Mucosa of rectum (tissue), 2 donors: ENCODE measurements at regions not wholly inside any gene's neighbourhood (a gene's known extent, or its start where the extent isn't known, plus 50 kb on each side); places are given as distances from the start of the nearest gene placed in this dataset.

ENCODE experiments used
- H3K27ac ChIP-seq, 2 donors: one replicate each; pipeline ENCODE4 v1.7.0; 2013; ENCODE audit warnings: inconsistent platforms in 2 of 2, low read depth in 2 of 2, low read length in 2 of 2
- H3K27me3 ChIP-seq, 2 donors: one replicate each; pipeline ENCODE4 v1.7.0; 2013; ENCODE audit warnings: low read length in 2 of 2; ENCODE audit not compliant: control insufficient read depth in 2 of 2, insufficient read depth in 2 of 2
- H3K36me3 ChIP-seq, 2 donors: one replicate each; pipeline ENCODE4 v1.7.0; 2013; ENCODE audit warnings: low read length in 2 of 2; ENCODE audit not compliant: control insufficient read depth in 2 of 2, insufficient read depth in 2 of 2
- H3K4me1 ChIP-seq, 2 donors: one replicate each; pipeline ENCODE4 v1.7.0; 2013; ENCODE audit warnings: low read length in 2 of 2, mild to moderate bottlenecking in 1 of 2; ENCODE audit not compliant: control insufficient read depth in 2 of 2, insufficient read depth in 2 of 2
- H3K4me3 ChIP-seq, 2 donors: one replicate each; pipeline ENCODE4 v1.7.0; 2013; ENCODE audit warnings: low read length in 2 of 2
- H3K9ac ChIP-seq, 2 donors: one replicate each; pipeline ENCODE4 v1.7.0; 2013; ENCODE audit warnings: low read length in 2 of 2, low read depth in 1 of 2, mild to moderate bottlenecking in 1 of 2
- H3K9me3 ChIP-seq, 2 donors: one replicate each; pipeline ENCODE4 v1.7.0; 2013; ENCODE audit warnings: low read length in 2 of 2; ENCODE audit not compliant: control insufficient read depth in 2 of 2
- donor health status: healthy.
- donor health status: Normal muscosa, but diverticular disease.

- H3K27ac ChIP-seq = no peak overlapping the region
- no peak overlapping the region for H3K9ac ChIP-seq
- no peaks in the 10 kb centered on the region for H3K27me3 ChIP-seq
- no peaks in the 10 kb centered on the region for H3K4me1 ChIP-seq
- H3K9me3 ChIP-seq = no peaks in the 10 kb centered on the region
- H3K36me3 ChIP-seq = no peaks in the 10 kb centered on the region
- no peak overlapping the region for H3K4me3 ChIP-seq
These were observed 272.8 kb upstream of the HDAC4 start for GRCh38 chr2:239673641-239674040.

- H3K36me3 ChIP-seq = no peaks in the 10 kb centered on the region
- H3K9me3 ChIP-seq = no peaks in the 10 kb centered on the region
- H3K27me3 ChIP-seq = no peaks in the 10 kb centered on the region
- H3K9ac ChIP-seq = no peak overlapping the region
- H3K27ac ChIP-seq = no peak overlapping the region
- H3K4me1 ChIP-seq = no peaks in the 10 kb centered on the region
- H3K4me3 ChIP-seq = no peak overlapping the region
These were observed 271.4 kb upstream of the HDAC4 start for GRCh38 chr2:239671916-239672849.

GRCh38 chr2:239671471-239671870 is 270.7 kb upstream of the HDAC4 start:
- H3K4me3 ChIP-seq = no peak overlapping the region
- no peak overlapping the region for H3K9ac ChIP-seq

GRCh38 chr2:239670463-239671120 is 269.8 kb upstream of the HDAC4 start:
- Histone ChIP-seq H3K4me1 (no peaks in the 10 kb centered on the region), H3K9me3 (no peaks in the 10 kb centered on the region), H3K4me3 (no peak overlapping the region), H3K9ac (no peak overlapping the region), H3K27ac (no peak overlapping the region), H3K36me3 (no peaks in the 10 kb centered on the region), H3K27me3 (no peaks in the 10 kb centered on the region)

More at GRCh38 chr2:239671471-239671870, 270.7 kb upstream of the HDAC4 start:
- no peaks in the 10 kb centered on the region for H3K4me1 ChIP-seq
- no peak overlapping the region for H3K27ac ChIP-seq
- H3K36me3 ChIP-seq = no peaks in the 10 kb centered on the region
- no peaks in the 10 kb centered on the region for H3K9me3 ChIP-seq
- no peaks in the 10 kb centered on the region for H3K27me3 ChIP-seq

GRCh38 chr2:239669899-239670460 is 269.2 kb upstream of the HDAC4 start:
- Histone ChIP-seq H3K9ac (no peak overlapping the region), H3K36me3 (no peaks in the 10 kb centered on the region), H3K27ac (no peak overlapping the region), H3K4me1 (no peaks in the 10 kb centered on the region), H3K4me3 (no peak overlapping the region), H3K27me3 (no peaks in the 10 kb centered on the region), H3K9me3 (no peaks in the 10 kb centered on the region)

- H3K4me1 ChIP-seq = no peaks in the 10 kb centered on the region
These were observed 268.5 kb upstream of the HDAC4 start for GRCh38 chr2:239669181-239669898.

GRCh38 chr2:239668651-239669050 is 267.8 kb upstream of the HDAC4 start:
- no peak overlapping the region for H3K27ac ChIP-seq
- no peaks in the 10 kb centered on the region for H3K27me3 ChIP-seq
- no peak overlapping the region for H3K9ac ChIP-seq
- no peaks in the 10 kb centered on the region for H3K9me3 ChIP-seq
- no peaks in the 10 kb centered on the region for H3K36me3 ChIP-seq
- no peak overlapping the region for H3K4me3 ChIP-seq
- H3K4me1 ChIP-seq = no peaks in the 10 kb centered on the region

More at GRCh38 chr2:239669181-239669898, 268.5 kb upstream of the HDAC4 start:
- Histone ChIP-seq H3K27ac (no peak overlapping the region), H3K36me3 (no peaks in the 10 kb centered on the region), H3K9me3 (no peaks in the 10 kb centered on the region), H3K4me3 (no peak overlapping the region), H3K27me3 (no peaks in the 10 kb centered on the region), H3K9ac (no peak overlapping the region)

- Histone ChIP-seq H3K4me1 (no peaks in the 10 kb centered on the region), H3K27ac (no peak overlapping the region), H3K4me3 (no peak overlapping the region), H3K36me3 (no peaks in the 10 kb centered on the region), H3K9ac (no peak overlapping the region), H3K9me3 (no peaks in the 10 kb centered on the region), H3K27me3 (no peaks in the 10 kb centered on the region)
These were observed 267.2 kb upstream of the HDAC4 start for GRCh38 chr2:239668042-239668441.

- H3K9ac ChIP-seq = no peak overlapping the region
- H3K27ac ChIP-seq = no peak overlapping the region
- peaks cover 0 to 2% of the 10 kb centered on the region in 2 donors for H3K27me3 ChIP-seq
- H3K4me1 ChIP-seq = no peaks in the 10 kb centered on the region
- no peaks in the 10 kb centered on the region for H3K36me3 ChIP-seq
- H3K9me3 ChIP-seq = no peaks in the 10 kb centered on the region
- H3K4me3 ChIP-seq = no peak overlapping the region
These were observed 266.7 kb upstream of the HDAC4 start for GRCh38 chr2:239667431-239667985.
